HEK293T (cell line): ENCODE measurements at regions not wholly inside any gene's neighbourhood (a gene's known extent, or its start where the extent isn't known, plus 50 kb on each side); places are given as distances from the start of the nearest gene placed in this dataset.
"Not testable (repeated sequence)": the region's sequence is repeated elsewhere in the genome, so short reads cannot be mapped to it uniquely, and the experiment has no call there.

Experiments
- ARNT ChIP-seq: fragments of 450-650 bp; IDR thresholded peaks from 2 replicates; pipeline ENCODE4 v1.6.1; 2017; ENCODE audit warnings: mild to moderate bottlenecking
- BHLHE40 ChIP-seq: fragments of 450-650 bp; IDR thresholded peaks from 2 replicates; pipeline ENCODE4 v1.6.1; 2016; ENCODE audit warnings: mild to moderate bottlenecking, moderate library complexity, borderline replicate concordance
- ELF4 ChIP-seq: fragments of 450-650 bp; IDR thresholded peaks from 2 replicates; pipeline ENCODE4 v1.6.1; 2017; ENCODE audit warnings: antibody characterized with exemption
- FOXA1 ChIP-seq: fragments of 450-650 bp; IDR thresholded peaks from 2 replicates; pipeline ENCODE4 v1.6.1; 2016; ENCODE audit warnings: mild to moderate bottlenecking
- SUZ12 ChIP-seq: fragments of 450-650 bp; IDR thresholded peaks from 2 replicates; pipeline ENCODE4 v1.6.1; 2016; ENCODE audit warnings: mild to moderate bottlenecking
- TARDBP ChIP-seq: fragments of 450-650 bp; IDR thresholded peaks from 2 replicates; pipeline ENCODE4 v1.6.1; 2016

DNA sequence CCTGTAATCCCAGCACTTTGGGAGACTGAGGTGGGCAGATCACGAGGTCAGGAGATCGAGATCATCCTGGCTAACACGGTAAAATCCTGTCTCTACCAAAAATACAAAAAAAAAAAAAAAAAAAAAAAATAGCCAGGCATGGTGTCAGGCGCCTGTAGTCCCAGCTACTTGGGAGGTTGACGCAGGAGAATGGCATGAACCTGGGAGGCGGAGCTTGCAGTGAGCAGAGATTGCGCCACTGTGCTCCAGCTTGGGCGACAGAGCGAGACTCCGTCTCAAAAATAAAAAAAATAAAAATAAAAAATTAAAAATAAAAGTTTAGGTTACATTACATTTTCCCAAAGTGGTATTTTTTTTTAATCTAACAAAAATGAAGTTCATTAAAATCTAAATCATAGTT is 218.1 kb upstream of the TMEFF2 start:
- not testable (repeated sequence) for TF ChIP-seq TARDBP, SUZ12, ELF4, ARNT, BHLHE40, FOXA1
